Sigmoid colon (tissue), 6 donors: ENCODE measurements at regions not wholly inside any gene's neighbourhood (a gene's known extent, or its start where the extent isn't known, plus 50 kb on each side); places are given as distances from the start of the nearest gene placed in this dataset.

Experiments used
- DNase-seq: peaks from one replicate; pipeline ENCODE4 v3.0.0-alpha.2; 2019
- H3K27ac ChIP-seq, 4 donors: fragments of 200-600 bp; sonication (generic); one replicate each; pipeline ENCODE4 v1.5.1; 2016 to 2019; ENCODE audit warnings: mild to moderate bottlenecking in 1 of 4
- H3K27me3 ChIP-seq, 3 donors: fragments of 200-600 bp; sonication (generic); one replicate each; pipeline ENCODE4 v1.5.1; 2019; ENCODE audit warnings: mild to moderate bottlenecking in 1 of 3
- H3K36me3 ChIP-seq, 4 donors: fragments of 200-600 bp; sonication (generic); one replicate each; pipeline ENCODE4 v1.5.1; 2016 to 2019
- H3K4me1 ChIP-seq, 4 donors: fragments of 200-600 bp; sonication (generic); one replicate each; pipeline ENCODE4 v1.5.1; 2017 to 2019
- H3K4me3 ChIP-seq, 4 donors: fragments of 200-600 bp; sonication (generic); one replicate each; pipeline ENCODE4 v1.5.1; 2017 to 2019; ENCODE audit warnings: mild to moderate bottlenecking in 2 of 4, moderate library complexity in 1 of 4
- H3K9me3 ChIP-seq, 4 donors: fragments of 200-600 bp in 3 of 4; sonication (generic) in 3 of 4; one replicate each; pipeline versions ENCODE4 v1.5.1 to v1.6.1; 2013 to 2019
- EP300 ChIP-seq, 4 donors: sonication (generic); formaldehyde crosslinking; IDR thresholded peaks; one replicate each; pipeline ENCODE4 v1.6.1; 2017; ENCODE audit warnings: antibody characterized with exemption in 4 of 4
- POLR2A ChIP-seq, 2 donors: fragments of 450-650 bp; IDR thresholded peaks; one replicate each; pipeline ENCODE4 v1.6.1; 2016; ENCODE audit warnings: antibody characterized with exemption in 2 of 2, mild to moderate bottlenecking in 2 of 2, moderate library complexity in 2 of 2
- POLR2AphosphoS5 ChIP-seq, 4 donors: sonication (generic); formaldehyde crosslinking; IDR thresholded peaks; one replicate each; pipeline ENCODE4 v1.6.1; 2017; ENCODE audit warnings: antibody characterized with exemption in 4 of 4
- WGBS, 2 donors: extraction: QIAGEN DNeasy Blood & Tissue Kit; methylation state at CpG; one replicate each; pipeline ENCODE4 v1.1.7; 2013; 5-methylcytosine and 5-hydroxymethylcytosine counted together
- intact Hi-C: fragments of 100-400 bp; cut with DNase I; formaldehyde crosslinking; loops from one replicate; pipeline ENCODE4 v1.15.1; 2023
- TF ChIP-seq, protein P1 (sequence below), 4 experiments: fragments of 450-650 bp in 3 of 4; fragments of 200-600 bp in 1 of 4; IDR thresholded peaks; one replicate each; pipeline ENCODE4 v1.5.1; 2016 to 2019; ENCODE audit warnings: antibody characterized with exemption in 4 of 4, mild to moderate bottlenecking in 3 of 4, moderate library complexity in 2 of 4
- donor health status: healthy with polysubstance abuse.
- donor health status: healthy.

DNA sequence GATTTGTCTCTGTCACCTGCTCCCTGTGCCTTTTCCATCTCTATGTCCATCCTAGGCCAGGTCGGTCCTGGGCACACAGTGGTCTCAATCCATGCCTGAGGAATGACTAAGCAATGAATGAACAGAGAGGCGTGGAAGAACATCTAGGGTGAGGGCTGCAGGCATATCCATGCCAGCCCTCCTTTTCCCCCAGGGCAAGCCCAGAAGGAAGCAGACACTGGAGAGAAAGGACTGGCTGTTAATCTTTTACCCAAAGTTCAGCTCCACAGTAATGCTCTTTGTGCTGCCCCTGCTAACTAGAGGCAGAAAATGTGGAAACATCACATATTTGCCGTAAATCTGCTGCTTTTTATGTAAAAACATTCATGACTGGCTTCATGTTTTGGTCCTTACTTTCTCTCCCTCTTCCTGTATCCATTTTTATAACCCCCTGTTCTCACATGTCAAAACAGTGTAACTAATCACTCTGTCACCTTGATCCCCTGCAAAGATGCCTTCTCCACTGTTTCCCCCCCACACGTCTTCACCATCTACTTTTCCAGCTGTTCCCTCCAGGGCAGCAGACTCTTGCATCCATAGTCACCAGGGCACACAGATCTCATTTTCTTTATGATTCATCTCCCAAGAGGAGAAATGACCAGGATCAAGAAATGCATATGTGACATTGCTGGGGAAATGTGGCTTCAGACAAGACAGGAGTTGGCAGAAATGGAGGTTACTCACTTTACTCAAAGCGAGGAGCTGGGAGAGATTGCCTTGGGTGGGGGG lies 166.4 kb upstream of the PROX1 start:
- Histone ChIP-seq H3K27ac (no peak overlapping the region), H3K27me3 (no peaks in the 10 kb centered on the region), H3K4me1 (no peaks in the 10 kb centered on the region), H3K4me3 (no peak overlapping the region), H3K9me3 (no peaks in the 10 kb centered on the region), H3K36me3 (no peaks in the 10 kb centered on the region)
- intact Hi-C loops, result no loop called here
- no peak for DNase-seq
- WGBS, 2 donors, result 79 to 87% methylated on average over 5 of the region's 5 CpGs
- no peak for TF ChIP-seq POLR2A (IDR thresholded peaks at IDR 0.05)
- no peak for TF ChIP-seq EP300 (IDR thresholded peaks at IDR 0.05)
- TF ChIP-seq, protein P1, sequence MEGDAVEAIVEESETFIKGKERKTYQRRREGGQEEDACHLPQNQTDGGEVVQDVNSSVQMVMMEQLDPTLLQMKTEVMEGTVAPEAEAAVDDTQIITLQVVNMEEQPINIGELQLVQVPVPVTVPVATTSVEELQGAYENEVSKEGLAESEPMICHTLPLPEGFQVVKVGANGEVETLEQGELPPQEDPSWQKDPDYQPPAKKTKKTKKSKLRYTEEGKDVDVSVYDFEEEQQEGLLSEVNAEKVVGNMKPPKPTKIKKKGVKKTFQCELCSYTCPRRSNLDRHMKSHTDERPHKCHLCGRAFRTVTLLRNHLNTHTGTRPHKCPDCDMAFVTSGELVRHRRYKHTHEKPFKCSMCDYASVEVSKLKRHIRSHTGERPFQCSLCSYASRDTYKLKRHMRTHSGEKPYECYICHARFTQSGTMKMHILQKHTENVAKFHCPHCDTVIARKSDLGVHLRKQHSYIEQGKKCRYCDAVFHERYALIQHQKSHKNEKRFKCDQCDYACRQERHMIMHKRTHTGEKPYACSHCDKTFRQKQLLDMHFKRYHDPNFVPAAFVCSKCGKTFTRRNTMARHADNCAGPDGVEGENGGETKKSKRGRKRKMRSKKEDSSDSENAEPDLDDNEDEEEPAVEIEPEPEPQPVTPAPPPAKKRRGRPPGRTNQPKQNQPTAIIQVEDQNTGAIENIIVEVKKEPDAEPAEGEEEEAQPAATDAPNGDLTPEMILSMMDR (IDR thresholded peaks at IDR 0.05), result no peak
- no peak for TF ChIP-seq POLR2AphosphoS5 (IDR thresholded peaks at IDR 0.05)

- Histone ChIP-seq H3K36me3 (no peaks in the 10 kb centered on the region), H3K4me1 (no peaks in the 10 kb centered on the region), H3K27me3 (no peaks in the 10 kb centered on the region), H3K4me3 (no peak overlapping the region), H3K9me3 (no peaks in the 10 kb centered on the region), H3K27ac (no peak overlapping the region)
- DNase-seq, result no peak
- intact Hi-C loops, result no loop called here
- 0% methylated on average over 1 of the region's 1 CpG for WGBS, 2 donors
- TF ChIP-seq POLR2A (IDR thresholded peaks at IDR 0.05), result no peak
- no peak for TF ChIP-seq POLR2AphosphoS5 (IDR thresholded peaks at IDR 0.05)
- TF ChIP-seq, protein P1 (IDR thresholded peaks at IDR 0.05), result no peak
- TF ChIP-seq EP300 (IDR thresholded peaks at IDR 0.05), result no peak
Observed at GRCh38 chr1:213821943-213822334, 165.8 kb upstream of the PROX1 start.

- intact Hi-C loops, result no loop called here
- H3K36me3 ChIP-seq, result no peaks in the 10 kb centered on the region
- DNase-seq, result no peak
Observed at GRCh38 chr1:213826891-213827290, 160.9 kb upstream of the PROX1 start.

DNA sequence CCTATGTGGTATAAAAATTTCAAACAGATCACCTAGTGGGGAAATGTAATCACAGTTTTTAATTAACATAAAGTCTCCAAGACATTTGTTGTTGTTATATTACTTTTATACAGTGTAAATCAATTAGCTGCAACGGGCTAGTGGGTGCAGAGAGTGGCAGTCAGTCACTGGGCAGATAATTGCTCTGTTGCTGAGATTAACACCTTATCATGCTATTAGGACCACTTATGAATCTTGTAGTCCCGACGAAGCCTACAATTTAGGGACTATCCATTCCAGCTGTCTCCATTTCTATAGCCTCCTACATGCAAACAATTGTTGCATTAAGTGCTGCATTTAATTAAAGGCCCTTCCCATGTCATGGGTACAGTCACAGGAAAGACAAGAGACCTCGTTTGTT lies 158.9 kb upstream of the PROX1 start:
- WGBS, 2 donors, result 66 to 73% methylated on average over 4 of the region's 4 CpGs
- H3K36me3 ChIP-seq, result no peaks in the 10 kb centered on the region
- no peak for TF ChIP-seq POLR2A (IDR thresholded peaks at IDR 0.05)
- no peak for TF ChIP-seq EP300 (IDR thresholded peaks at IDR 0.05)
- TF ChIP-seq POLR2AphosphoS5 (IDR thresholded peaks at IDR 0.05), result no peak
- TF ChIP-seq, protein P1 (IDR thresholded peaks at IDR 0.05), result no peak
- intact Hi-C loops, result no loop called here
- H3K27ac ChIP-seq, result no peak overlapping the region
- H3K27me3 ChIP-seq, result no peaks in the 10 kb centered on the region
- no peaks in the 10 kb centered on the region for H3K4me1 ChIP-seq
- H3K4me3 ChIP-seq, result no peak overlapping the region
- no peaks in the 10 kb centered on the region for H3K9me3 ChIP-seq
- no peak for DNase-seq

More at GRCh38 chr1:213826891-213827290, 160.9 kb upstream of the PROX1 start:
- H3K27me3 ChIP-seq, result no peaks in the 10 kb centered on the region
- no peak overlapping the region for H3K4me3 ChIP-seq
- 93 to 94% methylated on average over 4 of the region's 4 CpGs for WGBS, 2 donors
- H3K9me3 ChIP-seq, result no peaks in the 10 kb centered on the region
- no peak overlapping the region for H3K27ac ChIP-seq
- TF ChIP-seq EP300 (IDR thresholded peaks at IDR 0.05) (no peak), POLR2A (IDR thresholded peaks at IDR 0.05) (no peak), POLR2AphosphoS5 (IDR thresholded peaks at IDR 0.05) (no peak)
- TF ChIP-seq, protein P1 (IDR thresholded peaks at IDR 0.05), result no peak
- H3K4me1 ChIP-seq, result no peaks in the 10 kb centered on the region

- no peaks in the 10 kb centered on the region for H3K36me3 ChIP-seq
- no peak overlapping the region for H3K27ac ChIP-seq
- H3K27me3 ChIP-seq, result no peaks in the 10 kb centered on the region
- H3K9me3 ChIP-seq, result no peaks in the 10 kb centered on the region
- DNase-seq, result no peak
- intact Hi-C loops, result no loop called here
- H3K4me3 ChIP-seq, result no peak overlapping the region
- 73 to 88% methylated on average over 5 of the region's 5 CpGs for WGBS, 2 donors
- TF ChIP-seq POLR2A (IDR thresholded peaks at IDR 0.05) (no peak), POLR2AphosphoS5 (IDR thresholded peaks at IDR 0.05) (no peak), EP300 (IDR thresholded peaks at IDR 0.05) (no peak)
- TF ChIP-seq, protein P1 (IDR thresholded peaks at IDR 0.05), result no peak
- no peaks in the 10 kb centered on the region for H3K4me1 ChIP-seq
Observed at GRCh38 chr1:213829780-213830179, 158.0 kb upstream of the PROX1 start.
